ENCODE measurements at regions not wholly inside any gene's neighbourhood (a gene's known extent, or its start where the extent isn't known, plus 50 kb on each side); places are given as distances from the start of the nearest gene placed in this dataset.
A peak's percentile ranks its signal among the peaks of the same experiment; 100 is the strongest.
"Not testable (repeated sequence)": the region's sequence is repeated elsewhere in the genome, so short reads cannot be mapped to it uniquely, and the experiment has no call there.

- DNase-seq = no peak
Observed at GRCh38 chr20:59466107-59466815, 138.1 kb upstream of the PHACTR3 start.

GRCh38 chr20:59468831-59469230 is 135.5 kb upstream of the PHACTR3 start:
- no peak for DNase-seq

GRCh38 chr20:59469267-59470252 is 134.8 kb upstream of the PHACTR3 start:
- no peak for DNase-seq

GRCh38 chr20:59470521-59470920 is 133.8 kb upstream of the PHACTR3 start:
- DNase-seq = no peak

GRCh38 chr20:59471653-59472421 is 132.5 kb upstream of the PHACTR3 start:
- no peak for DNase-seq

- no peak for DNase-seq
Observed at GRCh38 chr20:59473742-59474141, 130.6 kb upstream of the PHACTR3 start.

- no peak for DNase-seq
Observed at GRCh38 chr20:59481067-59481466, 123.3 kb upstream of the PHACTR3 start.

- DNase-seq = no peak
Observed at GRCh38 chr20:59481477-59482018, 122.8 kb upstream of the PHACTR3 start.

GRCh38 chr20:59482351-59483187 is 121.8 kb upstream of the PHACTR3 start:
- DNase-seq = no peak

GRCh38 chr20:59483481-59483880 is 120.9 kb upstream of the PHACTR3 start:
- no peak for DNase-seq

- no peak for DNase-seq
Observed at GRCh38 chr20:59484228-59484627, 120.1 kb upstream of the PHACTR3 start.

GRCh38 chr20:59485576-59486454 is 118.5 kb upstream of the PHACTR3 start:
- DNase-seq = no peak

- DNase-seq = not testable (repeated sequence)
Observed at GRCh38 chr20:59488459-59488858, 115.9 kb upstream of the PHACTR3 start.

GRCh38 chr20:59490196-59491004 is 113.9 kb upstream of the PHACTR3 start:
- DNase-seq = not testable (repeated sequence)

GRCh38 chr20:59491884-59492283 is 112.5 kb upstream of the PHACTR3 start:
- DNase-seq = no peak

- no peak for DNase-seq
Observed at GRCh38 chr20:59493926-59494325, 110.4 kb upstream of the PHACTR3 start.

GRCh38 chr20:59495166-59495565 is 109.2 kb upstream of the PHACTR3 start:
- no peak for DNase-seq

- DNase-seq = peak; percentile 18
Observed at GRCh38 chr20:59495894-59496510, 108.3 kb upstream of the PHACTR3 start.

GRCh38 chr20:59498291-59498690 is 106.0 kb upstream of the PHACTR3 start:
- DNase-seq = no peak

All from NCI-H510A (cell line).